SK-N-MC (cell line): ENCODE measurements at regions not wholly inside any gene's neighbourhood (a gene's known extent, or its start where the extent isn't known, plus 50 kb on each side); places are given as distances from the start of the nearest gene placed in this dataset.

Experiments used
- EZH2 ChIP-seq: fragments of 200-600 bp; sonication (generic); IDR thresholded peaks from one replicate; pipeline ENCODE4 v1.6.1; 2017; ENCODE audit warnings: antibody characterized with exemption
- FOXP2 ChIP-seq: optimal IDR thresholded peaks from 2 replicates; pipeline ENCODE3; 2011; ENCODE audit warnings: mild to moderate bottlenecking, moderate library complexity; ENCODE audit not compliant: insufficient read depth; ENCODE audit errors: extremely low read length, control extremely low read depth
- POLR2AphosphoS5 ChIP-seq: IDR thresholded peaks from 2 replicates; pipeline ENCODE4 v1.6.1; 2012; ENCODE audit warnings: mild to moderate bottlenecking, low read depth, low read length, borderline replicate concordance

DNA sequence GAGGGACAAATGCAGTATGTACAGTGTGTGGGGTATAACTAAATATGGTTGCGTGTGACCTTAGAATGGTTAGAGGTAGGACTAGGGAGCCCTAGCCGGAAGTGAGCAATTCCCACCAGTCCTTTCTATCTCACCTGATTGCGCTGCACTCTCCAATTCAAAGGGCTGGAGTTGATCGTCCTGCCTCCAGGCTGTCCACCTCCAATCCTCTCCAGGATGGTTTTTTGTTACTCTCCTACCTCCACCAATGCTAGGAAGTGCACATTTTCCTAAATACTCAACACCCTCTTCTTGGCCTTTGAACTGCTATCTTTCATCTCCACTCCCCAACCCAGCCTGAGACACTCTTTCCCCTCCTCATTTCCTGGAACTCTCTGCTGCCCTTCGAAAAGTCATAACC, 181.7 kb upstream of the ASIC2 start:
- TF ChIP-seq POLR2AphosphoS5 (no peak), EZH2 (no peak), FOXP2 (no peak)
